Skin epidermis (tissue), 12 donors: ENCODE measurements at regions not wholly inside any gene's neighbourhood (a gene's known extent, or its start where the extent isn't known, plus 50 kb on each side); places are given as distances from the start of the nearest gene placed in this dataset.

Experiments used
- H3K27ac ChIP-seq, 21 experiments: fragments of 200-600 bp; sonication (generic) in 11 of 21; one replicate each; pipeline ENCODE4 v1.5.0; 2020; ENCODE audit warnings: mild to moderate bottlenecking in 3 of 21, inconsistent platforms in 2 of 21, moderate library complexity in 2 of 21
- H3K4me3 ChIP-seq, 7 experiments: fragments of 200-600 bp; sonication (generic) in 2 of 7; one replicate each; pipeline ENCODE4 v1.5.0; 2020; ENCODE audit warnings: inconsistent platforms in 2 of 7, mild to moderate bottlenecking in 2 of 7, moderate library complexity in 1 of 7

GRCh38 chr16:62478903-62479458 lies 442.7 kb upstream of the CDH8 start:
- no peak overlapping the region for H3K27ac ChIP-seq
- H3K4me3 ChIP-seq, result no peak overlapping the region

- no peak overlapping the region for H3K27ac ChIP-seq
- H3K4me3 ChIP-seq, result no peak overlapping the region
Observed at GRCh38 chr16:62477796-62478195, 441.6 kb upstream of the CDH8 start.

- Histone ChIP-seq H3K4me3 (no peak overlapping the region), H3K27ac (no peak overlapping the region)
Observed at GRCh38 chr16:62475573-62475972, 439.3 kb upstream of the CDH8 start.

- Histone ChIP-seq H3K27ac (no peak overlapping the region), H3K4me3 (no peak overlapping the region)
Observed at GRCh38 chr16:62462971-62463370, 426.7 kb upstream of the CDH8 start.

GRCh38 chr16:62450291-62450690 lies 414.1 kb upstream of the CDH8 start:
- Histone ChIP-seq H3K27ac (no peak overlapping the region), H3K4me3 (no peak overlapping the region)

GRCh38 chr16:62445909-62446308 lies 409.7 kb upstream of the CDH8 start:
- H3K27ac ChIP-seq, result no peak overlapping the region
- no peak overlapping the region for H3K4me3 ChIP-seq

GRCh38 chr16:62424206-62424605 lies 388.0 kb upstream of the CDH8 start:
- Histone ChIP-seq H3K27ac (no peak overlapping the region), H3K4me3 (no peak overlapping the region)

- H3K4me3 ChIP-seq, result no peak overlapping the region
Observed at GRCh38 chr16:62408760-62409159, 372.5 kb upstream of the CDH8 start.

GRCh38 chr16:62406387-62406786 lies 370.1 kb upstream of the CDH8 start:
- no peak overlapping the region for H3K27ac ChIP-seq

More at GRCh38 chr16:62408760-62409159, 372.5 kb upstream of the CDH8 start:
- no peak overlapping the region for H3K27ac ChIP-seq

GRCh38 chr16:62404842-62405611 lies 368.8 kb upstream of the CDH8 start:
- H3K27ac ChIP-seq, result no peak overlapping the region
- H3K4me3 ChIP-seq, result no peak overlapping the region

More at GRCh38 chr16:62406387-62406786, 370.1 kb upstream of the CDH8 start:
- H3K4me3 ChIP-seq, result no peak overlapping the region

- no peak overlapping the region for H3K4me3 ChIP-seq
- no peak overlapping the region for H3K27ac ChIP-seq
Observed at GRCh38 chr16:62392698-62393097, 356.5 kb upstream of the CDH8 start.

GRCh38 chr16:62391940-62392339 lies 355.7 kb upstream of the CDH8 start:
- Histone ChIP-seq H3K27ac (no peak overlapping the region), H3K4me3 (no peak overlapping the region)

- Histone ChIP-seq H3K4me3 (no peak overlapping the region), H3K27ac (no peak overlapping the region)
Observed at GRCh38 chr16:62391134-62391533, 354.9 kb upstream of the CDH8 start.

GRCh38 chr16:62390214-62390613 lies 354.0 kb upstream of the CDH8 start:
- no peak overlapping the region for H3K27ac ChIP-seq
- no peak overlapping the region for H3K4me3 ChIP-seq

- no peak overlapping the region for H3K4me3 ChIP-seq
- H3K27ac ChIP-seq, result no peak overlapping the region
Observed at GRCh38 chr16:62386411-62386810, 350.2 kb upstream of the CDH8 start.

GRCh38 chr16:62383941-62384340 lies 347.7 kb upstream of the CDH8 start:
- Histone ChIP-seq H3K27ac (no peak overlapping the region), H3K4me3 (no peak overlapping the region)

GRCh38 chr16:62370445-62370844 lies 334.2 kb upstream of the CDH8 start:
- H3K4me3 ChIP-seq, result no peak overlapping the region
- H3K27ac ChIP-seq, result no peak overlapping the region

GRCh38 chr16:62363501-62363900 lies 327.3 kb upstream of the CDH8 start:
- Histone ChIP-seq H3K4me3 (no peak overlapping the region), H3K27ac (no peak overlapping the region)

GRCh38 chr16:62353355-62353754 lies 317.1 kb upstream of the CDH8 start:
- H3K4me3 ChIP-seq, result no peak overlapping the region
- H3K27ac ChIP-seq, result no peak overlapping the region

- Histone ChIP-seq H3K27ac (no peak overlapping the region), H3K4me3 (no peak overlapping the region)
Observed at GRCh38 chr16:62342216-62342615, 306.0 kb upstream of the CDH8 start.

GRCh38 chr16:62335356-62335755 lies 299.1 kb upstream of the CDH8 start:
- Histone ChIP-seq H3K27ac (no peak overlapping the region), H3K4me3 (no peak overlapping the region)

- H3K4me3 ChIP-seq, result no peak overlapping the region
- no peak overlapping the region for H3K27ac ChIP-seq
Observed at GRCh38 chr16:62321606-62322005, 285.4 kb upstream of the CDH8 start.
